Spleen (tissue), 7 donors: ENCODE measurements at regions not wholly inside any gene's neighbourhood (a gene's known extent, or its start where the extent isn't known, plus 50 kb on each side); places are given as distances from the start of the nearest gene placed in this dataset.
"Not testable (repeated sequence)": the region's sequence is repeated elsewhere in the genome, so short reads cannot be mapped to it uniquely, and the experiment has no call there.

Experiments used
- POLR2A ChIP-seq, 3 donors: fragments of 450-650 bp; IDR thresholded peaks; one replicate each; pipeline ENCODE4 v1.5.1; 2017; ENCODE audit warnings: antibody characterized with exemption in 3 of 3, mild to moderate bottlenecking in 1 of 3
- TF ChIP-seq, protein P1 (sequence below), 11 experiments: fragments of 200-600 bp in 7 of 11; fragments of 450-650 bp in 4 of 11; sonication (generic) in 4 of 11; IDR thresholded peaks in 8 of 11; conservative IDR thresholded peaks in 3 of 11; 1 replicate in 7 of 11; 2 replicates in 4 of 11; pipeline versions ENCODE4 v1.4.0 to v1.8.0; 2016 to 2021; ENCODE audit warnings: antibody characterized with exemption in 11 of 11, inconsistent platforms in 4 of 11, mild to moderate bottlenecking in 1 of 11
- donor health status: DM: no; HTN: no; CAD: no; lungs with moderate emphysema.
- donor health status: DM: no; HTN: no; CAD: no.
- donor health status: DM: no; HTN: no; CAD: no.

DNA sequence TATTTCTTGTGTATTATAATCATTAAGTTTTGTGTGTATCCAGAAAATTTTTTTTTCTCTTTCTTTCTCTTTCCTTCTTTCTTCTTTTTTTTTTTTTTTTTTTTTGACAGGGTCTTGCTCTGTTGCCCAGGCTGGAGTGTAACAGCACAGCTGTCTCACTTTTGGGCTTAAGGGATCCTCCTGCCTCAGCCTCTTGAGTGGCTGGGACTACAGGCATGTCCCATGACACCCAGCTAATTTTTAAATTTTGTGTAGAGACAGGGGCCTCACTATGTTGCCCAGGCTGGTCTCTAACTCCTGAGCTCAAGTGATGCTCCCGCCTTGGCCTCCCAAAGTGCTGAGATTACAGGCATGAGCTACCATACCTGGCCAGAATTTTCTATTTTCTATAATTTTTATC lies 120.2 kb upstream of the LDB2 start:
- TF ChIP-seq, protein P1, sequence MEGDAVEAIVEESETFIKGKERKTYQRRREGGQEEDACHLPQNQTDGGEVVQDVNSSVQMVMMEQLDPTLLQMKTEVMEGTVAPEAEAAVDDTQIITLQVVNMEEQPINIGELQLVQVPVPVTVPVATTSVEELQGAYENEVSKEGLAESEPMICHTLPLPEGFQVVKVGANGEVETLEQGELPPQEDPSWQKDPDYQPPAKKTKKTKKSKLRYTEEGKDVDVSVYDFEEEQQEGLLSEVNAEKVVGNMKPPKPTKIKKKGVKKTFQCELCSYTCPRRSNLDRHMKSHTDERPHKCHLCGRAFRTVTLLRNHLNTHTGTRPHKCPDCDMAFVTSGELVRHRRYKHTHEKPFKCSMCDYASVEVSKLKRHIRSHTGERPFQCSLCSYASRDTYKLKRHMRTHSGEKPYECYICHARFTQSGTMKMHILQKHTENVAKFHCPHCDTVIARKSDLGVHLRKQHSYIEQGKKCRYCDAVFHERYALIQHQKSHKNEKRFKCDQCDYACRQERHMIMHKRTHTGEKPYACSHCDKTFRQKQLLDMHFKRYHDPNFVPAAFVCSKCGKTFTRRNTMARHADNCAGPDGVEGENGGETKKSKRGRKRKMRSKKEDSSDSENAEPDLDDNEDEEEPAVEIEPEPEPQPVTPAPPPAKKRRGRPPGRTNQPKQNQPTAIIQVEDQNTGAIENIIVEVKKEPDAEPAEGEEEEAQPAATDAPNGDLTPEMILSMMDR (IDR thresholded peaks at IDR 0.05 in 8 of 11, conservative IDR thresholded peaks at IDR 0.05 in 3 of 11): not testable (repeated sequence)
- not testable (repeated sequence) for TF ChIP-seq POLR2A (IDR thresholded peaks at IDR 0.05)
